Colon (tissue), 2 donors: ENCODE measurements at regions not wholly inside any gene's neighbourhood (a gene's known extent, or its start where the extent isn't known, plus 50 kb on each side); places are given as distances from the start of the nearest gene placed in this dataset.
"Not testable (repeated sequence)": the region's sequence is repeated elsewhere in the genome, so short reads cannot be mapped to it uniquely, and the experiment has no call there.

ENCODE experiments used
- FAIRE-seq: peaks from 2 replicates; lab custom pipeline; 2012; peaks lifted over from hg19 to GRCh38; lab: Jason Lieb, UNC
- donor health status: control.
- donor health status: control.

DNA sequence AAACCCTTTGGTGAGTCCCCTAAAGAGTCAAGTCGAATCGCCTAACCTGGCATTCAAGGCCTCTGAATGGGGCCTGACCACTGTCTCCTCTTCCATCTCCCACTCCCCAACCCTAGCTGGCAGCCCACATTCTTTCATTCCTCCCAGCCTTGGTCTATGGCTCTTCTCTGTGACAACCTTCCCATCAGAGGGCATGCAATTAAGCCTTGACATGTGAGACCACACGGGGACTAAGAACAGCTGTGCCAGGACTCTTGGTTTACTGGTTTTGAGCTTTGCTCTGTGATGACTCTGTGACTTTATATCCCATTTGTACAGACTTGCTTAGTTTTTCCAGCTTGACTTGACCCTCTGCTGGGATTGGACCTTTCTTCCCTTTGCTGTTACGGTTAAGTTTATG, 116.6 kb downstream of the BUB3 start:
- no peak for FAIRE-seq

DNA sequence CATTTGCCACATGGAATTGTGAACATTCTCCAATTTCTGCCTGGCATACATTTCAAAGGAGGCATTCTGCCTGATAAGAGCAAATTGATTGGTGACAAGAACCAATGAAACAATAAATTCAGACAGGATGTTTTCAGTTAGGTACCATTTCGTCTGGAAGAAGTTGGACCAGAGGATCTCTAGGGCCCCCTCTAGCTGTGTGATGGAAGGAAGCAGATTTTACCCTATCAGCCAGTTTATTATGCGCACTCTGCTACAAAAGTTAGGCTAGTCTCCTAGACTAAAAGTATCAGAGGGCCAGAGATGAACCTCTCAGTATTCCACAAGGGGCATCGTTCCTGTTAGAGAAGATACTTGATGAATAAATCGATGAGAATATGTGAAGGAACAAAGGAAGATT, 118.0 kb downstream of the BUB3 start:
- FAIRE-seq = no peak

DNA sequence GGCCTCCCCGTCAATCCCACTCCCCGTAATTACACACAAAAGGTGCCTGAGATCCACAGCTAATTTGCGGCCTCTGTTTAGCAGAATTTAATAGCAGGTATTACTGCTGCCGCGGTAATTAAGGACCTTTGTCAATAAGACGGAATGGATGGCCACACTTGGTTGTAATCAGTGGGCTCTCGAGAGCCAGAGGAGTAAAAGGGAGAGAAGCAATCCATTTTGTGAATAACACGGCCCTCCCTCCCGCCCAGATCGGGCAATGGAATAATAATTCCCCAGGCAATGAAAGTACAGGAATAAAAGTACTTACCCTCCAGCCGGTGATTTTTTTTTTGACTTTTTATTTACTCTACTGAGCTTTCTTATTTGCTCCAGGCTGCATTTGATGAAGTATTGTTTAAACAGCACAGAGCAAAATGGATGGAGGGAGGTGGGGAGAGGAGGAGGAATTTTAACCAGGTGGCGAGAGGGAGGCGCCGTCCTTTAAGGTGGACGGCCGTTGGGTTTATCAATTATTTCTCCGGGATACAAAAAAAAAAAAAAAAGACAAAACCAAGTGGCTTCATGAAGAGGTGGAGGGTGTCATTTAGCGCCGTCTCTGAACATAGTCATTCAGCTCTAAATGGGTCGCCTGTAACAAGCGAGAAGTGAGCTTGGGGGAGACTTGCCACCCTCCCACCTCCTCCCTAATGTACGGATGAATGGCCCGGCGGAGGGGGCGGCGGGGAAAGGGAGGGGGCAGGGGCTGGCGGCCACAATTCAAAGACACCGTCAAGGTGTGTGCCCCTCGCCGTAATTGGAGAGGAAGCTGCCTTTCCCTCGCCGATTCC, 120.3 kb downstream of the BUB3 start:
- FAIRE-seq = no peak

DNA sequence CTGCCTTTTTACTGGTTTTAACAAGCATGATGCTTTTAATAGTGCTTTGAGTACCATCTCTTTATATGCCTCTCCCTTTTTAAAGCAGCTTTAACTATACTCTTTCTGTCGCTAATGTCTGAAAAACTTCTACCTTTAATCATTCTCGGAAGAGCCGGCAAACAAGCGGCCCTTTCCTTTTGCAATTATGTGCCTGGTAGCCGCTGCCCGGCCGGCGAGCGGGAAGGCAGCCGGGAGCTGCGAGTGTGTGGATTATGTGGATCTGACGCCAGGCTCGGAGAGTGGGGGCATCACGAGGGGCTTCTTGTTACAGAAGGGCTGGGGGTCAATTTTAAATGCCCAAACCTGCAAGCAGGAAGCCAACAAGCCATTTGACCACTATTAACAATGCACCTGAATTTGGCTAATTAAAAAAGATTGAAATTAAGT, 120.9 kb downstream of the BUB3 start:
- FAIRE-seq = no peak

DNA sequence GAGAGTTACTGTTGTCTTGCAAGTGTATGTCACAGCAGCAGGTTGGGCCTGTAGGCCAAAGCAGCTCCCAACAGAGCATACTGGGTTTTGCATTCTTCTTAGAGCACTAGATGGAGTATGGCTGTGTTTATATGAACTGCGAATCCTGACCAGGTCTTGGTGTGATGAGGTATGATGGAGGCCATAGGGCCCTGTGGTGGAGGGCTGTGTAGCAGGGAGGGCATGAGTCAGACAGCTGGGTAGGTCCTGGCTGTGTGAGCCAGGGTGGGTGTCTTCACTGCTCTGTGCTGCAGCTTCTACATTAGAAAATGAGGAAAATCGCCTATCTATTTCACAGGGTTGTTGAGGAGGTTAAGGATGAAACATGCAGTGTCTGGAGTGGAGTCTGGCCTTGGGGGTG, 124.2 kb downstream of the BUB3 start:
- no peak for FAIRE-seq

DNA sequence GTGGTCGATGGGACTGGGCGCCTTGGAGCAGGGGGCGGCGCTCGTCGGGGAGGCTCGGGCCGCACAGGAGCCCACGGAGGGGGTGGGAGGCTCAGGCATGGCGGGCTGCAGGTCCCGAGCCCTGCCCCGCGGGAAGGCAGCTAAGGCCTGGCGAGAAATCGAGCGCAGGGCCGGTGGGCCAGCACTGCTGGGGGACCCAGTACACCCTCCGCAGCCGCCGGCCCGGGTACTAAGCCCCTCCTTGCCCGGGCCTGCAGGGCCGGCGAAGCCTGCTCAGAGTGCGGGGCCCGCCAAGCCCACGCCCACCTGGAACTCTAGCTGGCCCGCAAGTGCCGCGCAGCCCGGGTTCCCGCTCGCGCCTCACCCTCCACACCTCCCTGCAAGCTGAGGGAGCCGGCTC, 129.2 kb downstream of the BUB3 start:
- FAIRE-seq = not testable (repeated sequence)

DNA sequence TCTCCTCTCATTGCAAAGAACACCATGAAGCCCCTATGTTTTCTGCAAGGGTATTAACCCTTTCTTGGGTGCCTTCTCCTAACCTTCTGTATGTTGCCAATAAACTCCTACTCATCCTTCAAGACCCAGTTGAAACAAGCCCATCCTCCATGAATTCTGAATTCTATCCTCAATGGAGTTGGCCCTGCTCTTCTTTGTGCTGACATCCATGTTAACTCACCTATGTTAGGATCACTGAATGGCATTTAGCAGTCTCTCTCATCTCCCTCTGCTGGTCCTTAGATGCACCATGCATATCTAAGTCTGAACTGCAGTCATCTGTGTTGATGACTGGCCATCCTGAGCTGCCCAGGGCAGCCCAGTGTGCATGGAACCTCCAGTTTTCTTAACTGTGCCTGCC, 129.8 kb downstream of the BUB3 start:
- FAIRE-seq = no peak

DNA sequence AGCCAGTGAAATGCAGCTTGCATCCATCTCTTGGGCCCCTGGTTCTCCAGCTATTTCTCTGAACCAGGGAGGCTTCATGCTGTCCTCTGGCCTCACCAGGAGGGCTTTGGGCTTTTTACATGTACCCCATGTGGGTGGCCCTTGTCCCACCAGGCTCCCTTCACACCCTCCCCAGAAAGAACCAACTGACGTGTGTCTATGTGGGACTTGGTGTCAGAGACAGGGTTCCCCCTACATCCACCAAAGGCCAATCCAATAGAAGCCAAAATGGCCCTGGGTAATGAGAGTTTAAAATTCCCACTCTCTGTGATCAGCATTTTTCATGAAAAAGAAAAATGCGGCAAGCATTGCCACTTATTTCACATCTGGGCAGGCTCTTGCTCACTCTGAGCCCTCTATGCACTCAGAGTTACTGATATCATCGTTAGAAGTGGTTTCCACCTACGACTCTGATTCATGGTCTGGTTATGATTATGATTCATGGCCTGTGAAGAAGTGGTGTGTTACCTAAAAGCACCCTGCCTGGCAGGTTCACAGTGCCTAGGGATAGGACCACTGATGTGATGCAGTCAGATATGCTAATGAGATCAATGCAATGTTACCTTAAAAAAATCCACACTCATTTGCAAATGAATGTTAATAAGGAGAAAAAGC, 133.5 kb downstream of the BUB3 start:
- no peak for FAIRE-seq

DNA sequence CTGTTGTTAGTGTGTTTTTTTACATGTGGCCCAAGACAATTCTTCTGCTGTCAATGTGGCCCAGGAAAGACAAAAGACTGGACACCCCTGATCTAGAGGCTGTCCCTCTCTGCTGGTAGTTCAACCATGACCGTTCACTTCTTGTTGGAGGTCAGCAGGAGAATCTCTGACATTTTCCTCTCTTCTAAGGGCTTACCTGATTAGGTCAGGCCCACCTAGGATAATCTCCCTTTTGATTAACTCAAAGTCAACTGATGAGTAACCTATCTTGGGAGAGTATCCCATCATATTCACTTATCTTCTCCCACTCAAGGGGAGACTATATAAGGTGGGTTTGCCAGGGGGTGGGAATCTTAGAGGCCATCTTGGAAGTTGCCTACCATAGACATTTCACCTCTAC, 135.2 kb downstream of the BUB3 start:
- no peak for FAIRE-seq

DNA sequence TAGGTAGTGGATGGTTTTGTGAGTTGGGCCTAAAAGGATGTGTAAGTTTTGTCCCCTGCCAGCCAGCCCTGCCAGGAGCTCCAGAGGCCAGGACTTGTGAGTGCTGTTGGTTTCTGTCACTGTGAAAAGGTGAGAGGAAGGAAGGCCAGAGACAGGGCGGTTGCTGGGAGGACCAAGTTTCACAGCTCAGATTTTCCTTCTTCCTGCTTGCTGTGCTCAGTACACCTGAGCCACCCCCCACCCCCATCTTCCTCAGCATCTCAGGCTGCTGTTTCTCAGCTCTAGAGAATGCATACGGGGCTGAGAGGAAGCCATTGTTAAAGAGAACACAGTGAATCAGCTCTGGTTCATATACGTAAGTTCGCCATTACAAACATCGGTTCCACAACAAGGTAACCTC, 139.9 kb downstream of the BUB3 start:
- FAIRE-seq = no peak

DNA sequence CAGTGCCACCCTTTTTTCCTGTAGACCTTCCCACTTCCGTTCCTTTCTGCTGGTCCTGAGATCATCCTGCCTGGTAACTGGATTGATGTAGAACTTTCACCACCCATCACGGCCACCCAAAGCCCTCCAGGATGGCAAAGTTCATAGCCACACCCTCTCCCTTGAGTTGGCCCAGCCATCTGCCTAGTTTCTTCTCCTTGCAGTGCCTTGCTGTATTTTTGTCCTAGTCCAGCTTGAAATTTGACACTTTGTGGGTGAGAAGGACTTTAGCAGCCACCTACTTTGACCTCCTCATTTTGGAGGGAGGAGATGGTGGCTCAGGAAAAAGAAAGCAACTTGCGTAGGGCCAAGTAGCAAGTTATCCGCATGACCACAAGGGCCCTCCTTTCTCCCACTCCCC, 140.7 kb downstream of the BUB3 start:
- no peak for FAIRE-seq

DNA sequence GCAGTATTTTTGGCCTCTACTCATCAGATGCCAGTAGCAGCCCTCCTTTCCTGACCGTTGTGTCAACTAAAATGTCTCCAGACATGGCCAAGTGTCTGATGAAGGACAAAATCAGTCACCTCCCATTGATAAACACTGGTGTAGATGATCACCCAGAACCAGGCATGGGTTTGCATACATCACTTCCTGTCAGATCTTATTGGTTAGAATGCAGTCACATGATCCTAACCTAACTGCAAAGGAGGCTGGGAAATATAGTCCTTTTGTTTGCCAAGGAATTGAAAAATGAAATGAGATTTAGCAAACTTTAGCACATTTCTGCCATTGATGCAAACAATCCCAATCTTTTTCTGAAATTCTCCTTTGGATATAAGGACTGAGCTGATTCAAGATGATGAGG, 141.4 kb downstream of the BUB3 start:
- no peak for FAIRE-seq

DNA sequence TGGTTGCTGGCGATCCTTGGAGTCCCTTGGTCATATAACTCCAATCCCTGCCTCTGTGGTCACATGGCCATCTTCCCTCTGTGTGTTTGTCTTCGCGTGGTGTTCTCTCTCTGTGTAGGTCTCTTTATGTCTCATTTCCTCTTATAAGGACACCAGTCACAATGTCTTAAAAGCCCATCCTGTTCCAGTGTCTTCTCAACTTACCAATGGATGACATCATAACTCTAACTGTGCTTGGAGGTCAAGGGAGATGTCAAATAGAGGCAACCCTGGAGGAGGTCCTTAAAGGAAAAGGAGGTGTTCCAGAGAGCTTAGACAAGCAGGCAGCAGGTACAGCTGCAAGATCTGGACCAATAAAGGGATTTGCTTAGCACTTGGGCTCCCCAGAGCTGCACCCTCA, 143.0 kb downstream of the BUB3 start:
- FAIRE-seq = no peak

DNA sequence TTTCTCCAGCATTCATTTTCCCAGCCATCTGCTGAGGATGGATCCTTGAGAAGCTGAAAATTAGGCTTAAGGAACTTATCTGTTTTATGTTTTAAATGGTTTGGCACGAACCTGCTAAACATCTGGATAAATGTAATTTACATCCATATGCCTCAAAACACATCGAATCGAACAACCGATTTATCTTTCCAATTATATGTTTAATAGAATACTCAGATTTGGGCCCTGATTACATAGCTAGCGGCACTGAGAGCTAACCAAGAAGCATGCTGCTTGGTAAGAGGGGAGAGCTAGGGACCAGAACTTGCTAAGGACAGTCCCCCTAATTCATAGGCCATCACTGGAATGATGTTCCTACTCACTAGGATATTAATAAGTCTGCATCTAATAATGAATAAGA, 144.4 kb downstream of the BUB3 start:
- no peak for FAIRE-seq

DNA sequence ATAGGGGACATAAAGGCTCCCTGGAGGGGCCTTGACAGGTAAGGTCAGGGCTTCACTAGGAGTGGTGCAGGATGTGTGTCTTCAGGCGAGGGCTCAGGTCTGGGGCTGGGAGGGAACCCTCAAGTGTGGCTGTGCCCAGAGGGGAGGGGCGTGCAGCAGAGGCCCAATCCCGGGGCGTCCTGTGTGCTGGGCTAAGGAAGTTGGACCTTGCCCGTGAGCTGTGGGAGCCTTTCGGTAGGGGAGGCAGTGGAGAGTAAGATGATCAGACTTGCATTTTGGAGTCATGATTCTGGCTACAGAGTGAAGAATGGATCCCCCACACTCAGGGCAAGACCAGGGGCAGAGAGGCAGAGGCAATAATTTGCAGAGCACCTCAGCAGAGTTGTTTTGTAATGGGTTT, 145.4 kb downstream of the BUB3 start:
- no peak for FAIRE-seq

DNA sequence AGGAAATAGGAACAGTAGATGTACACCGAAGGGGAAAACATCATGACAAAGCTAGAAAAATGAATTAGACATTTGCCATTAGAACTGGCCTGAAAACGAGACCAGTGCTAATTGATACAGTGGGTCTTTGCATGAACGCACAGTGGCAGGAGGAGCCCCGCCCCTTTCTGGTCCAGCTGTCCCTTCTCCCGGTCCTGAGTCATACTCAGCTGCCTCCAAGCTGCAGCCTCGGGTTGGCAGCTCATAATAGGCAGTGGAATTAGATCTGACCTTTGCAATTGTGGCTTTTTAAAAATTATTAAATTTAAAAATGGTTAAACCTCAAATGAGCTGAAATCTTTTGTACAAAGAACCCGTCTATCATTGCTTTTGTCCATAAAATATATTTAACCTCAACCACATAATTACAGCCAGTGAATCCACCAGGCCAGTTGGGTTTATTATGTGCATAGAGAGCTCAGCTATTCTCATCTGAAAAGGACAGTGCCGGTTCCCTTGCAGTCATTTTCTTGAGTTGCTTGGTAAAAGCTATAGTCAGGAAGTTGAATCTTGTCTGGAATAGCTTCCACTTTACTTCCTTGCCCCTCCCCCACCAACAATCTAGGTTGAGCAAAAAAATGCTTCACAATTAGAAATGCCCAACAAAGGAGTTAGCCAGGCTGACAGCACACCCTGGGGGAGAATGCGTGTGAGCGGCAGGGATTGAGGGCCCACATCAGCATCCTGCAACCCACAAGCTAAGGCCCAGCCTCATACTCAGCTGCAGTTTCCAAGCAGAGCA, 147.1 kb downstream of the BUB3 start:
- no peak for FAIRE-seq

DNA sequence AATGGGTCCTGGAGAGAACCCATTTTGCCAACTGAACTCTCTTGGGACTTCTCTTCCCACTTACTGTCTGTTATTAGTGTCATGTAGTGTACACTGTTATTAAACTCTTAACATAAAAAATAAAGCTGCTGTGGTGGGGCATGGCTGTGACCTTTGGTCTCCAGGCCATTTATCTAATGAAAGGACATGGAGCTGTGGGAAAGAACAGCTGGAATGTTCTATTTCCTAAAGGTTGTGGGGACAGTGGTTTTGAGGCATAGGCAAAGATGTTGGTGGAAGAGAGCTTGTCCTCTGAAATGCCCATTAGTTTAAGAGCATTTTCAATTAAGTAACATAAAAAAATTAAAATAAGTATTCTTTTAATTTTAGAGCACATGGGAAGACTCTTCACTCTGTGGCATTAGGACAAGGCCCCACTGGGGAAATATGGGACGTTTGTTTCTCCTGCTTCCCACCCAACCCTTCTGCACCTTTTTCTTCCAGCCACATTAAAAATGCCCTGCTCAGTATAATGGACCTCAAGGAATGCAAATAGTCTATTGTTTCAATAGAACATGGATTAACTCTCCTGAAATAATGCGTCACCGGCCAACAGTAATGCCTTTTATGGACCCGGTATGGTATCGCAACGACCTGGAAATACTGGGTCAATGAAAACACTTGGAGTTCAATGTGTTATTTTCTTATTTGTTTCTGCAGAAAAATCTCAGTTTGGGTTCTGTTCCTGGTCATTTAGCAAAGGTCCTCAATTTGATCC, 149.6 kb downstream of the BUB3 start:
- no peak for FAIRE-seq

DNA sequence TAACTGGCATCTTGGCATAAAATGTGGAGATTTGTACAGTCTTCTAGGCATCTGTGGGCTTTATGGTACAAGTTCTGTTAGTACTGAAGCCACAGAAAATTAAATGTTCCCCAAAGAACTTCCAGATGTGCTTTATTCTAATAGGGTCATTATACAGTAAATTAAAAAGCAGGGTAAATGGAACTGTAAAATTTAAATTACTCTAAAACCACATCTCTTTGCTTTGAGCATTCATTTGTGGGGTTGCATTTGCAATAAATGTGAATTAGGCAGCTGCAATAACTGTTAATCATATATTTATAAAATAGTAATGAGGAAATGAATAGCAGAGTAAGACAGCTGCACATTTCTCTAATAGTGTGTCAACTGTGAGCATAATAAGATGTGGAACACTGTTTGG, 151.5 kb downstream of the BUB3 start:
- no peak for FAIRE-seq

DNA sequence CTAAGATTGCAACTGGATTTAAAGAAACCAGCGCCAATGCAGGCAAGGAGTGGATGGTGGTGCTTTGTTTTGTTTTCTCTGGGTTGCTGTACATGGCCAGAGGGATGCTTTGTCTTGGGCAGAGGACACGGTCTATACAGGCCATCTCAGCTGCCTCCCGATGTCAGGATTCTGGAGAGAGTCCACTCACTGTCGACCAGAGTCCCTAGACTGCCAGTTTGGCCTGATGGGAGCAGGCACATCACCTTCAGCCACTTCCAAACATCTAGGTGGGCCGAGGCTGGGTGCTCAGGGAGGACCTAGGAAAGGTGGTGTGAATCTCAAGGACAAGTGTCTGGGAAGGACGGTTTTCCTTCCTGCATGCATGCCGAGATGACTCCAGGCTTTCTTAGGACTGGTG, 152.1 kb downstream of the BUB3 start:
- FAIRE-seq = no peak

DNA sequence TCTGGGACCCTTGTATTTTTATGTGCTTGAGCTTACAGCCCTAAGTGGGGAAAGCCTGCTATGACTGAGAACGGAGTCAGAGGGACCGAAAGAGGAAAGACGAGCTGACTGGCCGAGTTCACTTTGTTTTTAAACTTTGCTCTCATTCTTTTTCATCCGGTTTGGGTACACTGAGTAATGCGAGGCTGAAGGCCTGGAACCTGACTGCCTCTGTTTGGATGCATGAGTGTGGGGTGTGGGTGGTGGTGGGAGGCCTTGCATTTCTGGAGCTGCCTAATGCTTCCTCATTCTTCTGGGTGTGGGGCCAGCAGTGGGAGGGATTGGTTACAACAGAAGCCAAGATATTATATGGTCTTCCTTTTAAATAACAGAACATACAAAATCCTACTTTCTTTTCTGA, 155.5 kb downstream of the BUB3 start:
- FAIRE-seq = no peak

DNA sequence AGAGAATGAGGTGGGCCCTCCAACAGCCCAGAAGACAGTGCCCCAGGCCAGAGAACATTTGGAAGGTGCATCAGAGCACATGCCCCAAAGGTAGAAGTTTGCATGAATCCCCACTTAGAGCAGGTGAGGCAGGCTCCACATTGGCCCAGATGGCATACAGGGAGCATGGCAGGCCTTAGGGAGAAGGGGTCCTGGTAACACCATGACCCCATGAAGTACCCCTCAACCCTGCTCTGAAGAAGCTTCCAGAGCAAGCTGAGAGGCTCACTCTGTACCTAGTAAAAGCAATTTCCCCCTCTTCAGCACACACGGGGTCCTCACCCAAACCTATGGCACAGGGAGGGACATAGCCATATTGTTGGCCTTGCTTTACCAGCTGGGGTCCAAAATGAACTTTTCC, 162.6 kb downstream of the BUB3 start:
- FAIRE-seq = no peak

DNA sequence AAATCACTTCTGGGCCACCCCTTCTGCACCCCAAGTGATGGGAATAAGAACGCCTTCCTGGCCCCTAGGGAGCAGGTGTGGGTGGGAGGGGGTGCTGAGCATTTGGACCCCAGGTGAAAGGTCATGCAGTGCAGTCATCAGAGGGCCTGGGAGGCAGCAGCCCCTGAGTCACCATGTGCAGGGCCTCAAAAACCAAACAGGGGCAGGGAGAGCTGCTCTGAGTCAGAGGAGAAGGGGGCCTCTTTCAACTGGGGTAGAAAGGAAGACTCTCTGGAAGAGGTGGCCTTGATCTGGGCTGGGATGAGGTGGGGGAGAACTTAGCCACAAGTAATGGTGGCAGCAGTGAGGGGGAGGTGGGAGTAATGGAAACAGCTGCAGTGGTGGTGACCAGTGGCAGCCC, 164.3 kb downstream of the BUB3 start:
- no peak for FAIRE-seq

DNA sequence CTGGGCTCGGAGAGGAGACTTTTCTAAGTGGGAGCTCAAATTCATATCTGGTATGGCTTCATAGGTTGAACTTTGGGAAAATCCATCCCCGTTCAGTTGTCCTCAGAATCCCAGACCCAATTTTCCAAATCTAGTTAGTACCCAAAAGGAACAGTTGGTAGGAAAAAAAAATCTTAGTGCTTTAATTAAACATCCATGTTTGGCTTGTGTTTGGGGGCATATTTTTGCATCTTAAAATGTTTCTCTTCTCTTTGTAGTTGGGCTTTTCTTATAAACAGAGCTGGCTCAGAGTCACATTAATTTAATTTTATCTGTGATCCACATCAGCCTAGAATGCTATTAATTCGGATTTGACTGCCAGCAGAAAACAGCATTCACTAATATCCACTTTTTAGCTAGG, 165.9 kb downstream of the BUB3 start:
- FAIRE-seq = no peak
